EL (cell line): ENCODE measurements at regions not wholly inside any gene's neighbourhood (a gene's known extent, or its start where the extent isn't known, plus 50 kb on each side); places are given as distances from the start of the nearest gene placed in this dataset.
"Not testable (repeated sequence)": the region's sequence is repeated elsewhere in the genome, so short reads cannot be mapped to it uniquely, and the experiment has no call there.

Source experiments
- DNase-seq: peaks from one replicate; pipeline ENCODE4 v3.0.0-alpha.2; 2016

- DNase-seq: no peak
Measured at GRCh38 chr7:114364151-114364550, 50.5 kb upstream of the FOXP2 start.

- no peak for DNase-seq
Measured at GRCh38 chr7:114363292-114363691, 51.3 kb upstream of the FOXP2 start.

- no peak for DNase-seq
Measured at GRCh38 chr7:114358911-114359310, 55.7 kb upstream of the FOXP2 start.

- no peak for DNase-seq
Measured at GRCh38 chr7:114356133-114356532, 58.5 kb upstream of the FOXP2 start.

GRCh38 chr7:114354306-114354705 is 60.3 kb upstream of the FOXP2 start:
- DNase-seq: no peak

GRCh38 chr7:114345494-114345893 is 69.1 kb upstream of the FOXP2 start:
- peak; percentile 12 for DNase-seq

- DNase-seq: no peak
Measured at GRCh38 chr7:114343949-114344708, 70.5 kb upstream of the FOXP2 start.

- DNase-seq: no peak
Measured at GRCh38 chr7:114342431-114343179, 72.0 kb upstream of the FOXP2 start.

- no peak for DNase-seq
Measured at GRCh38 chr7:114341648-114342047, 73.0 kb upstream of the FOXP2 start.

GRCh38 chr7:114334989-114335388 is 79.6 kb upstream of the FOXP2 start:
- DNase-seq: no peak

GRCh38 chr7:114329458-114329857 is 85.2 kb upstream of the FOXP2 start:
- DNase-seq: not testable (repeated sequence)

GRCh38 chr7:114317450-114318098 is 97.0 kb upstream of the FOXP2 start:
- no peak for DNase-seq

- DNase-seq: no peak
Measured at GRCh38 chr7:114312649-114313048, 102.0 kb upstream of the FOXP2 start.

- no peak for DNase-seq
Measured at GRCh38 chr7:114310345-114311110, 104.1 kb upstream of the FOXP2 start.

GRCh38 chr7:114309729-114310128 is 104.9 kb upstream of the FOXP2 start:
- DNase-seq: no peak

- no peak for DNase-seq
Measured at GRCh38 chr7:114303301-114303700, 111.3 kb upstream of the FOXP2 start.

- DNase-seq: no peak
Measured at GRCh38 chr7:114302858-114303257, 111.8 kb upstream of the FOXP2 start.

GRCh38 chr7:114298011-114298410 is 116.6 kb upstream of the FOXP2 start:
- no peak for DNase-seq

- no peak for DNase-seq
Measured at GRCh38 chr7:114297121-114297520, 117.5 kb upstream of the FOXP2 start.

GRCh38 chr7:114295522-114295921 is 119.1 kb upstream of the FOXP2 start:
- DNase-seq: no peak

- DNase-seq: no peak
Measured at GRCh38 chr7:114294036-114294435, 120.6 kb upstream of the FOXP2 start.

GRCh38 chr7:114293289-114294012 is 121.2 kb upstream of the FOXP2 start:
- DNase-seq: no peak
